ENCODE measurements at regions not wholly inside any gene's neighbourhood (a gene's known extent, or its start where the extent isn't known, plus 50 kb on each side); places are given as distances from the start of the nearest gene placed in this dataset.

- no peak for ATAC-seq
- intact Hi-C loops (cut with DNase I), result no loop called here
Measured at GRCh38 chr12:46459111-46459510, 86.5 kb upstream of the SLC38A2 start.

GRCh38 chr12:46458500-46459102 lies 86.0 kb upstream of the SLC38A2 start:
- DNase-seq (no peak), ATAC-seq (no peak)
- TF ChIP-seq POLR2A (IDR thresholded peaks at IDR 0.05) (no peak), CTCF (IDR thresholded peaks at IDR 0.05) (no peak)
- Histone ChIP-seq H3K4me1 (peaks cover 0 to 71% (median 35%) of the 10 kb centered on the region in 12 donors), H3K27me3 (no peaks in the 10 kb centered on the region), H3K9me3 (no peaks in the 10 kb centered on the region), H3K4me3 (no peak overlapping the region), H3K27ac (peak overlapping the region in 1 of 12 donors; percentile 47), H3K36me3 (no peaks in the 10 kb centered on the region)
- WGBS, 4 donors, result 88 to 95% (median 90%) methylated on average over 3 of the region's 3 CpGs
- intact Hi-C loops (cut with DNase I), result no loop called here

More at GRCh38 chr12:46459111-46459510, 86.5 kb upstream of the SLC38A2 start:
- Histone ChIP-seq H3K27ac (peak overlapping the region in 2 of 12 donors; percentile 37 to 47), H3K4me1 (peaks cover 0 to 71% (median 35%) of the 10 kb centered on the region in 12 donors), H3K4me3 (no peak overlapping the region), H3K9me3 (no peaks in the 10 kb centered on the region), H3K27me3 (no peaks in the 10 kb centered on the region), H3K36me3 (no peaks in the 10 kb centered on the region)
- no peak for DNase-seq
- TF ChIP-seq CTCF (IDR thresholded peaks at IDR 0.05), result no peak
- TF ChIP-seq POLR2A (IDR thresholded peaks at IDR 0.05), result no peak
- WGBS, 4 donors, result 65 to 78% (median 72%) methylated on average over 4 of the region's 4 CpGs

GRCh38 chr12:46457958-46458357 lies 85.4 kb upstream of the SLC38A2 start:
- H3K4me1 ChIP-seq, result peaks cover 0 to 67% (median 34%) of the 10 kb centered on the region in 12 donors
- intact Hi-C loops (cut with DNase I), result no loop called here

More at GRCh38 chr12:46457958-46458357, 85.4 kb upstream of the SLC38A2 start:
- Histone ChIP-seq H3K9me3 (no peaks in the 10 kb centered on the region), H3K4me3 (no peak overlapping the region), H3K27ac (no peak overlapping the region), H3K36me3 (no peaks in the 10 kb centered on the region), H3K27me3 (no peaks in the 10 kb centered on the region)
- TF ChIP-seq POLR2A (IDR thresholded peaks at IDR 0.05) (no peak), CTCF (IDR thresholded peaks at IDR 0.05) (no peak)
- WGBS, 4 donors, result 97 to 99% (median 99%) methylated on average over 2 of the region's 2 CpGs
- DNase-seq (no peak), ATAC-seq (no peak)

All from heart left ventricle (tissue), 16 donors.